Esophagus squamous epithelium (tissue), 5 donors: ENCODE measurements at regions not wholly inside any gene's neighbourhood (a gene's known extent, or its start where the extent isn't known, plus 50 kb on each side); places are given as distances from the start of the nearest gene placed in this dataset.

Experiments used
- DNase-seq: peaks from one replicate; lab custom pipeline; 2025; lab: John Stamatoyannopoulos, UW
- H3K27ac ChIP-seq, 4 donors: fragments of 200-600 bp; sonication (generic); one replicate each; pipeline ENCODE4 v1.5.1; 2016 to 2019; ENCODE audit warnings: mild to moderate bottlenecking in 1 of 4
- H3K27me3 ChIP-seq, 4 donors: fragments of 200-600 bp; sonication (generic); 1 replicate in 3 of 4; 2 replicates in 1 of 4; pipeline versions ENCODE4 v1.5.1 to v1.6.0; 2017 to 2021; ENCODE audit warnings: antibody characterized with exemption in 1 of 4
- H3K36me3 ChIP-seq, 3 donors: fragments of 200-600 bp; sonication (generic); one replicate each; pipeline ENCODE4 v1.5.1; 2016 to 2019
- H3K4me1 ChIP-seq, 3 donors: fragments of 200-600 bp; sonication (generic); one replicate each; pipeline ENCODE4 v1.5.1; 2017 to 2019
- H3K4me3 ChIP-seq, 4 donors: fragments of 200-600 bp; sonication (generic); 1 replicate in 3 of 4; 2 replicates in 1 of 4; pipeline ENCODE4 v1.5.1; 2016 to 2019; ENCODE audit warnings: mild to moderate bottlenecking in 2 of 4, moderate library complexity in 1 of 4
- H3K9me3 ChIP-seq, 3 donors: fragments of 200-600 bp; sonication (generic); one replicate each; pipeline ENCODE4 v1.5.1; 2016 to 2019
- CTCF ChIP-seq, 6 experiments: fragments of 450-650 bp in 4 of 6; fragments of 200-600 bp in 2 of 6; sonication (generic) in 2 of 6; IDR thresholded peaks; one replicate each; pipeline ENCODE4 v1.5.1; 2016 to 2019; ENCODE audit warnings: antibody characterized with exemption in 6 of 6, mild to moderate bottlenecking in 4 of 6, moderate library complexity in 4 of 6
- POLR2A ChIP-seq, 4 donors: fragments of 450-650 bp; IDR thresholded peaks; one replicate each; pipeline ENCODE4 v1.6.1; 2017; ENCODE audit warnings: antibody characterized with exemption in 4 of 4, mild to moderate bottlenecking in 4 of 4, moderate library complexity in 3 of 4
- WGBS, 2 donors: methylation state at CpG; one replicate each; pipeline ENCODE4 v1.1.5; 2018; 5-methylcytosine and 5-hydroxymethylcytosine counted together
- intact Hi-C: fragments of 100-400 bp; cut with DNase I; formaldehyde crosslinking; loops from one replicate; pipeline ENCODE4 v1.15.0; 2022
- donor health status: DM: yes; HTN: yes; CAD: no.

- no peak for DNase-seq
- intact Hi-C loops = no loop called here
- Histone ChIP-seq H3K4me3 (no peak overlapping the region), H3K27me3 (peaks cover 0 to 16% (median 0%) of the 10 kb centered on the region in 4 donors), H3K27ac (no peak overlapping the region), H3K4me1 (no peaks in the 10 kb centered on the region), H3K36me3 (no peaks in the 10 kb centered on the region), H3K9me3 (no peaks in the 10 kb centered on the region)
- no peak for TF ChIP-seq CTCF (IDR thresholded peaks at IDR 0.05)
- no peak for TF ChIP-seq POLR2A (IDR thresholded peaks at IDR 0.05)
- 67 to 84% methylated on average over 3 to 4 of the region's 4 CpGs for WGBS, 2 donors
These were observed 54.3 kb upstream of the CREB3L1 start for GRCh38 chr11:46223252-46223513.

DNA sequence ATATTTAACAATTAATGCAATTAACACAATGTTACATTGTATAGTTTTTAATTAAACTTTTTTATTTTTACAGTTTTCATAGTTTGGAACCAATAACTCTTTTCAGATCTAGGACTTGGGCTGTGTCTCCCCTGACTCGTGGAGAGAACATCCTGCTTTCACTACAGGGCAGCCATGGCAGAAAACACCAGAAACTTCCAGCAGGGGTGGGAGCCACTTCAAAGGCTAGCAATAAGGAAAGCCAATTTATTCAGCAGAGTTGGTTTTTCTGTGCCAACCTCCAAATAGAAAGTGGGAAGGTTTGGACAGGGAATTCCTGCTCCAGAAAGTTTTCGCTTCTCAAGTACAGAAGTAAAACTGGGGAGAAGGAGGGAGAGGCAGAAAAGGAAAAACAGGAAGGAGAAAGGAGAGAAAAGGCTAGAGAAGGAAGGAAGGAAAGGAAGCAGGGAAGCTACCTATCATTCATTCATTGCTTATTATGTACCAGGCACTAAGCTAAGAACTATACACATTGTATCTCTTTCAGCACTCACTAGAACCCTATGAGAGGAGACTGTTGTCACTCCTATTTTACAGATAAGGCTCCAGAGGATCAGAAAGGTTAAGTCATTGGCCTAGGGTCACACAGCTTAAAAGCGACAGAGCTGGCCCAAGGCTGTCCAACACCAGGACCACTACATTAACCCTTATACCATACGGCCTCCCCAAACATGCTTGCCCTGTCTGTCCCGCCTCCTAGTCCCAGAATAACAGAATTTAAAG lies 54.8 kb upstream of the CREB3L1 start:
- Histone ChIP-seq H3K9me3 (no peaks in the 10 kb centered on the region), H3K36me3 (no peaks in the 10 kb centered on the region), H3K27ac (no peak overlapping the region), H3K27me3 (peaks cover 0 to 11% (median 0%) of the 10 kb centered on the region in 4 donors), H3K4me3 (no peak overlapping the region), H3K4me1 (no peaks in the 10 kb centered on the region)
- no peak for TF ChIP-seq POLR2A (IDR thresholded peaks at IDR 0.05)
- no peak for TF ChIP-seq CTCF (IDR thresholded peaks at IDR 0.05)
- WGBS, 2 donors = 73% methylated on average over 4 to 5 of the region's 5 CpGs
- intact Hi-C loops = no loop called here
- no peak for DNase-seq

DNA sequence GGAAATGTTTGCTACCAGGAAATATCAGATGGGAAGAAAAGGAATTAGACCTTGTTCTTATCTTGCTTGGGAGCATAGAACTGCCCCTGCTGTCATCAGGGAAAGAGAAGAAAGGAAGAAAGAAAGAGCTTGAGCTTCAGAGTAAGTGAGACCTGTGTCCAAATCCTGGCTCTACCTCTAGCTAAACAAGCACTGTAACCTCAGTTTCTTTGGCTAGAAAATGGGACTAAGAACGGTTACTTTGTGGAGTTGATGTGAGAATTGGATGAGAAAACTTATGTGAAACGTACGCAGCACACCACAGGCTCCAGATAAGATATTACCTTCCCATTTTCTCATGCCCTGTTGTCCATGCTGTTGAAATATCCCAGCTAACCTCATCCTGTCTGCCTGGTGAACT lies 57.1 kb upstream of the CREB3L1 start:
- no peak for DNase-seq
- H3K4me3 ChIP-seq = no peak overlapping the region
- no peaks in the 10 kb centered on the region for H3K4me1 ChIP-seq
- H3K36me3 ChIP-seq = no peaks in the 10 kb centered on the region
- peaks cover 0 to 8% (median 0%) of the 10 kb centered on the region in 4 donors for H3K27me3 ChIP-seq
- no peaks in the 10 kb centered on the region for H3K9me3 ChIP-seq
- H3K27ac ChIP-seq = no peak overlapping the region
- TF ChIP-seq CTCF (IDR thresholded peaks at IDR 0.05) (no peak), POLR2A (IDR thresholded peaks at IDR 0.05) (no peak)
- intact Hi-C loops = no loop called here
- WGBS, 2 donors = 89 to 90% methylated on average over 3 of the region's 3 CpGs

DNA sequence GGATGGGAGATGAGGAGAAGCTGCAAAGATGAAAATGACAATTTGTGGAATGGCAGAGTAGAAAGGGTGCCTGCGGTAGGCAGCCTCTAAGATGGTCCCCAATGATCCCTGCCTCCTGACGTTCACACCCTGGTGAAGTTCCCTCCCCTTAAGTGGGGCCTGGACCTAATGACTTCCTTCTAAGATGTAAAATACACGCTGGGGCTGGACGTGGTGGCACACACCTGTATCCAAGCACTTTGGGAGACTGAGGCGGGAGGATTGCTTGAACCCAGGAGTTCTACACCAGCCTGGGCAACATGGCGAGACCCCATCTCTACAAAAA lies 60.7 kb upstream of the CREB3L1 start:
- H3K4me1 ChIP-seq = no peaks in the 10 kb centered on the region
- no peak overlapping the region for H3K27ac ChIP-seq
- TF ChIP-seq CTCF (IDR thresholded peaks at IDR 0.05) (no peak), POLR2A (IDR thresholded peaks at IDR 0.05) (no peak)
- intact Hi-C loops = no loop called here
- H3K9me3 ChIP-seq = no peaks in the 10 kb centered on the region
- H3K4me3 ChIP-seq = peak overlapping the region in 1 of 4 donors; percentile 3
- 92 to 94% methylated on average over 6 of the region's 6 CpGs for WGBS, 2 donors
- H3K36me3 ChIP-seq = no peaks in the 10 kb centered on the region
- no peaks in the 10 kb centered on the region for H3K27me3 ChIP-seq
- DNase-seq = no peak

DNA sequence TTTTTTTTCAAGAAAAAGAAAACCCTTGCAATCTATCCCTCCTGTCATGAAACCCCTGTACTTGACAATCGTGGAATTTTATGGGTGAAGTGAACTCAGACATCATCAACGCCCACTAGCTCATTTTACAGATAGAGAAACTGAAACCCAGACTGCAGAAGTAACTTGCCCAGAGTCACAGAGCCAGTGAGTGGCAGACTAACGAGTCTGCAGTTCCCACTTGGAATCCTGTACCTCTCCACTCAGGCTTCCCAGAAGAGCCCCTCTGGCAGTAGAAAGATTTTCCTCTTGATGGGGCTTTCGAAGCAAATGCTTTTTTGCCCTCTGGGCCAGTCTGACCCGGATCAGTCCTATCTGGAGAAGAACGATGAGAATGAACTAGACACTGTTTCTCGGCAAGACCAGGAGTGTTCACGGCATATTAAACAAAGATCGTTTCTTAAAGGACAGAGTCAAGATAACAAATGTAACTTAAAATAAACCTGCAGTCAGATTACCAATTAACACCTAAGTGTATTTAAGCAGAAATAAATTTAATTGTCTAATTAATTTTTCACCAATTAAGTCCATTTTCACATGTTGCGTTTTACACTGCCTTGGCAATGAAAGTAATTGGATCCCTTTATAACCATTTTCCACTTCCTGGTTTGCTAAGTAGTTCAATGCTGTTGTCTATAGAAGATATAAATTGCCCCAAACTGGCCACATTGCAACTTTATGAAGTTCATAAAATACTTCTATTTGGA lies 61.3 kb upstream of the CREB3L1 start:
- peak overlapping the region in 3 of 4 donors; percentile 3 to 37 (median 19) for H3K4me3 ChIP-seq
- no peaks in the 10 kb centered on the region for H3K9me3 ChIP-seq
- intact Hi-C loops = no loop called here
- 47 to 50% methylated on average over 9 to 10 of the region's 10 CpGs for WGBS, 2 donors
- no peak overlapping the region for H3K27ac ChIP-seq
- no peak for DNase-seq
- H3K27me3 ChIP-seq = no peaks in the 10 kb centered on the region
- H3K36me3 ChIP-seq = no peaks in the 10 kb centered on the region
- TF ChIP-seq POLR2A (IDR thresholded peaks at IDR 0.05) = no peak
- no peak for TF ChIP-seq CTCF (IDR thresholded peaks at IDR 0.05)
- no peaks in the 10 kb centered on the region for H3K4me1 ChIP-seq
